CD4-positive, alpha-beta memory T cell (primary cell): ENCODE measurements at regions not wholly inside any gene's neighbourhood (a gene's known extent, or its start where the extent isn't known, plus 50 kb on each side); places are given as distances from the start of the nearest gene placed in this dataset.
A peak's percentile ranks its signal among the peaks of the same experiment; 100 is the strongest.

Experiments used
- CTCF ChIA-PET: fragments of 350-600 bp; sonication (Branson Sonifier 250); formaldehyde crosslinking; loops from one replicate; lab custom pipeline; 2021; ENCODE audit warnings: inconsistent platforms; ENCODE audit not compliant: partially characterized antibody; lab: Charles Lee
- POLR2A ChIA-PET: fragments of 350-600 bp; sonication (Branson Sonifier 250); formaldehyde crosslinking; loops from one replicate; lab custom pipeline; 2021; ENCODE audit not compliant: partially characterized antibody; lab: Charles Lee
- DNase-seq, 5 donors: peaks; one replicate each; pipeline versions ENCODE4 v3.0.0 to v3.0.0-alpha.2; 2020 to 2022; ENCODE audit warnings: mixed read lengths in 1 of 5
- H3K27ac ChIP-seq: one replicate; pipeline ENCODE4 v1.7.0; 2013; ENCODE audit warnings: low read depth, low read length
- H3K27me3 ChIP-seq: 2 replicates; pipeline ENCODE4 v1.7.0; 2013; ENCODE audit warnings: mild to moderate bottlenecking, low read length, moderate library complexity; ENCODE audit not compliant: insufficient read depth
- H3K36me3 ChIP-seq: 2 replicates; pipeline ENCODE4 v1.7.0; 2013; ENCODE audit warnings: mild to moderate bottlenecking, low read length, moderate library complexity; ENCODE audit not compliant: insufficient read depth
- H3K4me1 ChIP-seq: 2 replicates; pipeline ENCODE4 v1.7.0; 2013; ENCODE audit warnings: mild to moderate bottlenecking, low read length, moderate library complexity; ENCODE audit not compliant: insufficient read depth
- H3K4me3 ChIP-seq, 2 donors: one replicate each; pipeline ENCODE4 v1.7.0; 2013; ENCODE audit warnings: low read length in 2 of 2, mild to moderate bottlenecking in 1 of 2
- H3K9me3 ChIP-seq, 2 donors: one replicate each; pipeline ENCODE4 v1.7.0; 2013; ENCODE audit warnings: low read length in 2 of 2, control low read depth in 1 of 2; ENCODE audit not compliant: control insufficient read depth in 1 of 2
- H3K27ac Mint-ChIP-seq, 7 donors: one replicate each; pipeline ENCODE4 v1.8.0; 2020 to 2021; ENCODE audit warnings: mixed read lengths in 7 of 7, mild to moderate bottlenecking in 6 of 7, inconsistent platforms in 3 of 7, moderate library complexity in 3 of 7
- H3K27me3 Mint-ChIP-seq, 2 donors: one replicate each; pipeline ENCODE4 v1.8.0; 2020 to 2021; ENCODE audit warnings: mixed read lengths in 2 of 2
- H3K36me3 Mint-ChIP-seq, 2 donors: one replicate each; pipeline ENCODE4 v1.8.0; 2020 to 2021; ENCODE audit warnings: mixed read lengths in 2 of 2, inconsistent platforms in 1 of 2, mild to moderate bottlenecking in 1 of 2
- H3K4me1 Mint-ChIP-seq, 4 donors: one replicate each; pipeline ENCODE4 v1.8.0; 2020 to 2021; ENCODE audit warnings: mixed read lengths in 4 of 4, mild to moderate bottlenecking in 1 of 4
- H3K4me3 Mint-ChIP-seq, 8 donors: one replicate each; pipeline ENCODE4 v1.8.0; 2020 to 2021; ENCODE audit warnings: mixed read lengths in 8 of 8, mild to moderate bottlenecking in 7 of 8, moderate library complexity in 6 of 8, inconsistent platforms in 3 of 8
- H3K9me3 Mint-ChIP-seq, 8 donors: one replicate each; pipeline ENCODE4 v1.8.0; 2020 to 2021; ENCODE audit warnings: mixed read lengths in 8 of 8, mild to moderate bottlenecking in 5 of 8, inconsistent platforms in 3 of 8, moderate library complexity in 1 of 8
- intact Hi-C: fragments of 100-400 bp; cut with micrococcal nuclease; formaldehyde crosslinking; loops from one replicate; pipeline ENCODE4 v1.15.1; 2023

DNA sequence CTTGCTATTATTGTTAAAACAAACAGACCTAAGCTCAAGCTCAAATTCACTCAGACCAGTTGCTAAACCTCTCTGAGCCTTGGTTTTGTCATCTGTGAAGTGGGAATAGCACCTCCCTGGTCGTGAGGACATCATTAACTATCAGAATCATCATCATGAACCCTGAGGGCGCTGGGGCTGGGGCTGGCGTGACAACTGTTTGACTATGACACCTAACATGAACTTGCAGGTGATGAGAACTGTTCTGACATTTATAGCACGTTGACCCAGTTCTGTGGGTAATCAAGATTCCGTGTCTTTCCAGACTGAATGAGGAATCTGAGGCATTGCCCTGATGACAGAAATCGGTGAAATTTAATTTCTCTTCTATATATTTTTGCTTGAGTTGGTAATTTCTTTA is 71.3 kb upstream of the CDH5 start:
- ChIA-PET POLR2A (no interaction called here), CTCF (no interaction called here)
- DNase-seq = no peak
- peaks cover 4 to 10% (median 8%) of the 10 kb centered on the region in 4 donors for H3K4me1 Mint-ChIP-seq
- H3K27ac Mint-ChIP-seq = no peak overlapping the region
- peaks cover 0 to 6% (median 3%) of the 10 kb centered on the region in 8 donors for H3K9me3 Mint-ChIP-seq
- H3K27me3 ChIP-seq = no peaks in the 10 kb centered on the region
- no peaks in the 10 kb centered on the region for H3K36me3 Mint-ChIP-seq
- no peaks in the 10 kb centered on the region for H3K9me3 ChIP-seq
- H3K4me1 ChIP-seq = peaks cover 3% of the 10 kb centered on the region
- no peak overlapping the region for H3K27ac ChIP-seq
- peaks cover 10 to 14% of the 10 kb centered on the region in 2 donors for H3K27me3 Mint-ChIP-seq
- no peaks in the 10 kb centered on the region for H3K36me3 ChIP-seq
- intact Hi-C loops = no loop called here
- no peak overlapping the region for H3K4me3 Mint-ChIP-seq
- H3K4me3 ChIP-seq = no peak overlapping the region

DNA sequence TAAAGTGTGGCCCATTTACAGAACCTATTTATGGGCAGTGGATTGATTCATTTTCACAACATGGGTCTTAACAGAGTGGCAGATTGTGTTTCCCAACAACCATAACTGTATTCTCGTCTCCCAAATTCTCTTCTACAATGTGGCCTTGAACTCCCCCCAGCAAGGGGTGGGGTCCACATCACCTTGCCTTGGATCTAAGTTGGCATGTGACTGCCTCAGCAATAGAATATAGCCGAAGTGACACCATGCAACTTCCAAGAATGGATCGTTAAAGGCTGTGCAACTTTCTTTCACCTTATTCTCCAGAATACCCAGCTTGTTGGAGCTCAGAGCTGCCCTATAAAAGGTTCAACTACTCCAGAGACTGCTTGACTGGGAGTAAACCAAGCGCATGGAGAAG is 72.0 kb upstream of the CDH5 start:
- Histone ChIP-seq H3K4me3 (no peak overlapping the region), H3K27me3 (no peaks in the 10 kb centered on the region), H3K4me1 (peaks cover 2% of the 10 kb centered on the region), H3K36me3 (no peaks in the 10 kb centered on the region), H3K9me3 (no peaks in the 10 kb centered on the region), H3K27ac (no peak overlapping the region)
- intact Hi-C loops = no loop called here
- POLR2A ChIA-PET = no interaction called here
- Mint-ChIP-seq H3K36me3 (no peaks in the 10 kb centered on the region), H3K4me1 (peaks cover 3 to 6% (median 6%) of the 10 kb centered on the region in 4 donors), H3K27me3 (peaks cover 10 to 14% of the 10 kb centered on the region in 2 donors), H3K4me3 (no peak overlapping the region), H3K9me3 (peaks cover 0 to 6% (median 3%) of the 10 kb centered on the region in 8 donors), H3K27ac (no peak overlapping the region)
- DNase-seq = no peak
- CTCF ChIA-PET = no interaction called here

DNA sequence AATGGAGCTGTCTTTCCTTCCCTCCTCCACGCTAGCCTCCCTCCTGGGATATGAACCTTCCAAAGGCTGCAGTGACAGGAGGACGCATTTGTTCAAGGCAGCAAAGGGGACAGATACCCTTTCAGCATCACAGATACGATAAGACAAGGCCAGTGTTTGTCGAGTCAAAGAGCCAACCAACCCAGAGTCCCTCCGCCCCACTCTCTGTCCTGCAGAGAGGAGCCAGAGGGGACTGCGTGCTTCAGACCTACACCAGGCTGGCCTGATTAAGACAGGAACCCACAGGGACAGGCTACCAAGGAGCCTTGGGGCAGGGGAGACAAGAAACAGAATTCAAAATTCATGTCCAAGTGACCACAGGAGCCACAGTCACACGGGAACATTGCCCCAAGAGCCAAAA is 72.6 kb upstream of the CDH5 start:
- Mint-ChIP-seq H3K27ac (no peak overlapping the region), H3K4me1 (peaks cover 0 to under 1% (median under 1%) of the 10 kb centered on the region in 4 donors), H3K36me3 (no peaks in the 10 kb centered on the region), H3K4me3 (no peak overlapping the region), H3K9me3 (peaks cover 0 to 4% (median under 1%) of the 10 kb centered on the region in 8 donors), H3K27me3 (peaks cover 10 to 14% of the 10 kb centered on the region in 2 donors)
- Histone ChIP-seq H3K27me3 (no peaks in the 10 kb centered on the region), H3K4me1 (no peaks in the 10 kb centered on the region), H3K9me3 (no peaks in the 10 kb centered on the region), H3K27ac (no peak overlapping the region), H3K36me3 (no peaks in the 10 kb centered on the region), H3K4me3 (no peak overlapping the region)
- intact Hi-C loops = no loop called here
- no peak for DNase-seq
- ChIA-PET POLR2A (no interaction called here), CTCF (no interaction called here)

DNA sequence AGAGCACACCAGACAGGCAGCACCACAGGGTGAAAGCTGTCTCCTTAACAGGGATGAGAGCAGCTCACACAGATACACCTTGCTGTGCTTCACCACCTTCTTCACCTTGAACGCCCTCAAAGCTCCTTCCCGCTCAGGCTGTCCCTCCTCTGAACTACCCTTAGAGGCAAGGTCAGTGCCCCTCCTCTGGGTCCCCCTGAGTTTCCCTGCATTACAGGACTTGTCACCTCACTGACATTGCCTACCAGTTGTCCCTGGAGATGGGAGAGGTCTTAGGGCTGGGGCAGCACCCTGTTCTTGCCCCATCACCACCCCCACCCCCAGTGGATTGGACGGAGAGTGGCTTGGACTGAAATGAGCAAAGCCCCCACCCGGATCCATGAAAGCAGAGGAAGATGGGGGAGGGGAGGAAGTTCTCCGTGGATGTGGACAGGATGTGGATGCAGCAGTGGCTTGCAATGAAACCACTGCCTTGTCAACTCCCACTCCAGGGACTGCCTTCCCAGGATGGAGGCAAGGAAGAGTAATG is 73.2 kb upstream of the CDH5 start:
- Histone ChIP-seq H3K4me3 (no peak overlapping the region), H3K27ac (no peak overlapping the region), H3K27me3 (no peaks in the 10 kb centered on the region), H3K9me3 (no peaks in the 10 kb centered on the region), H3K4me1 (no peaks in the 10 kb centered on the region), H3K36me3 (no peaks in the 10 kb centered on the region)
- Mint-ChIP-seq H3K4me1 (no peaks in the 10 kb centered on the region), H3K27me3 (peaks cover 10 to 14% of the 10 kb centered on the region in 2 donors), H3K36me3 (no peaks in the 10 kb centered on the region), H3K9me3 (peaks cover 0 to 3% (median 0%) of the 10 kb centered on the region in 8 donors), H3K27ac (no peak overlapping the region), H3K4me3 (no peak overlapping the region)
- intact Hi-C loops = no loop called here
- CTCF ChIA-PET = interaction anchor here (0.6 kb wide), 1 partner anchor 24 kb away, joined by 4 read pairs; no protein-coding TSS in a partner anchor
- DNase-seq = no peak
- POLR2A ChIA-PET = no interaction called here

DNA sequence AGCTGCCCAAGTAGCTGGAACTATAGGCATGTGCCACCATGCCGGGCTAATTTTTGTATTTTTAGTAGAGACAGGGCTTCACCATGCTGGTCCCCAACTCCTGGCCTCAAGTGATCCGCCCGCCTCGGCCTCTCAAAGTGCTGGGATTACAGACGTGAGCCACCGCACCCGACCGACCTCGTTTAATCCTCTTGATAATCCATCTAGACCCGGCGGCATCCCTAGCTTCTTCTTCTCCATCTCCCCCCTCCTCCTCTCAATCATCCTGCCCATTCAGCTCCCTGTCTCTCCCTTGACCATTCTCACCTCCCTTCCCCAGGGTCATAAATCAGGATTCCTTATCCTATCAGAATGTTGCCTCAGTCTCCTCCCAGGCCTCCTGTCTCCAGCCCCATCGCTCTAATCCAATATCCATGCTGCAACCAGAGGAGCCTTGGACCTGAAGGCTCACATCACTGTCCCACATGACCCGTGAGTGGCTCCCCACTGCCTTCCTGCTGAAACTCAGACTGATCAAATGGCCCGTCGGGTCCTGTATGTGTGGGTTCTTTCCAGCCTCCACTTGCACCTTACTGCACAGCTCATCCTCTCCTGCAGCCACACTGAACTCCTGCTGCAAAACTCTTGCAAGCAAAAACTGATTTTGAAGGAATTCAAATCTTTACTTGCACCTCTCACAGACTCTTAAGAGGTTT is 74.1 kb upstream of the CDH5 start:
- H3K27ac Mint-ChIP-seq = peak overlapping the region in 1 of 7 donors; percentile 79
- H3K4me3 Mint-ChIP-seq = no peak overlapping the region
- intact Hi-C loops = no loop called here
- Histone ChIP-seq H3K27ac (no peak overlapping the region), H3K4me3 (no peak overlapping the region), H3K9me3 (no peaks in the 10 kb centered on the region), H3K4me1 (no peaks in the 10 kb centered on the region), H3K27me3 (no peaks in the 10 kb centered on the region), H3K36me3 (no peaks in the 10 kb centered on the region)
- H3K27me3 Mint-ChIP-seq = peaks cover 10 to 14% of the 10 kb centered on the region in 2 donors
- H3K36me3 Mint-ChIP-seq = no peaks in the 10 kb centered on the region
- ChIA-PET CTCF (interaction anchor here (0.6 kb wide), 1 partner anchor 24 kb away, joined by 4 read pairs; no protein-coding TSS in a partner anchor), POLR2A (no interaction called here)
- DNase-seq = no peak
- H3K9me3 Mint-ChIP-seq = peaks cover 0 to 1% (median 0%) of the 10 kb centered on the region in 8 donors
- no peaks in the 10 kb centered on the region for H3K4me1 Mint-ChIP-seq

DNA sequence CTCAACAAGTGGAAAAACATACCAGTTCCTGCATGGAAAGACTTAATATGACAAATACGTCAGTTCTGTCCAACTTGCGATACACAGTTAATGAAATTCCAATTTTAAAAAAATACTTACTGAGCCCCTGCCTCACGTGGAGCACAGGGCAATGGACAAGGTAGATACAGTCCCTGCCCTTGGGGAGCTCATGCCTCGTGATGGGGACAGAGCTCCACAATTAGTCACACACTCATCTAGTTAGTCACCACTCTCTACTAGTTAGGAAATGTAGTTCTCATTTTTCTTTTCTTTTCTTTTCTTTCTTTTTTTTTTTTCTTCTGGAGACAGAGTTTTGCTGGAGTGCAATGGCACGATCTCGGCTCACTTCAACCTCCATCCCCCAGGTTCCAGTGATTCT is 74.7 kb upstream of the CDH5 start:
- Histone ChIP-seq H3K4me1 (no peaks in the 10 kb centered on the region), H3K27ac (no peak overlapping the region), H3K36me3 (no peaks in the 10 kb centered on the region), H3K27me3 (no peaks in the 10 kb centered on the region), H3K4me3 (no peak overlapping the region), H3K9me3 (no peaks in the 10 kb centered on the region)
- ChIA-PET POLR2A (no interaction called here), CTCF (no interaction called here)
- H3K27me3 Mint-ChIP-seq = peaks cover 10 to 14% of the 10 kb centered on the region in 2 donors
- no peak for DNase-seq
- H3K4me1 Mint-ChIP-seq = no peaks in the 10 kb centered on the region
- no peaks in the 10 kb centered on the region for H3K36me3 Mint-ChIP-seq
- intact Hi-C loops = no loop called here
- peaks cover 0 to 1% (median 0%) of the 10 kb centered on the region in 8 donors for H3K9me3 Mint-ChIP-seq
- H3K27ac Mint-ChIP-seq = no peak overlapping the region
- H3K4me3 Mint-ChIP-seq = no peak overlapping the region

DNA sequence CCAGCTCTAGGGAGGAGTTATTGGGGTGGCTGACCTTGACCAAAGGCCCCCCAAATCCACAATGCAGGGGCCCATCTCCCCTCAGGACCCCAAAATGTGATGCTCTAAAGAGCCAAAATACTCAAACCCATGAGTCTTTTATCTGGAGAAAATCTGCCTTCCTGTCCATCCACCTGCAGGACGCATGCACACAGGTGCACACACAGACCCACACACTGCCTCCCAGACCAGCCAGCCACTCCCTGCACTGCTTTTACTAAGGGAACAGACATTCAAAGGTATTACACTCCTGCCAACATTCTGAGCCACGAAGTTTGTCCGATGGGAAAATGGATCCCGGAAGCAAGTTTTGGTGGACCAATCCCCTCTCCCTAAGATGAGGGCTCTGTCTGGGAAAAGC is 76.1 kb upstream of the CDH5 start:
- H3K27me3 Mint-ChIP-seq = peaks cover 10 to 11% of the 10 kb centered on the region in 2 donors
- Histone ChIP-seq H3K9me3 (no peaks in the 10 kb centered on the region), H3K27me3 (no peaks in the 10 kb centered on the region), H3K4me3 (no peak overlapping the region), H3K36me3 (no peaks in the 10 kb centered on the region), H3K4me1 (no peaks in the 10 kb centered on the region), H3K27ac (no peak overlapping the region)
- no peak for DNase-seq
- intact Hi-C loops = no loop called here
- no peaks in the 10 kb centered on the region for H3K9me3 Mint-ChIP-seq
- H3K4me1 Mint-ChIP-seq = no peaks in the 10 kb centered on the region
- CTCF ChIA-PET = interaction anchor here (1.0 kb wide), 1 partner anchor 17 kb away, joined by 3 read pairs; no protein-coding TSS in a partner anchor
- no peaks in the 10 kb centered on the region for H3K36me3 Mint-ChIP-seq
- H3K4me3 Mint-ChIP-seq = no peak overlapping the region
- no peak overlapping the region for H3K27ac Mint-ChIP-seq
- POLR2A ChIA-PET = no interaction called here
